22Rv1 (cell line): ENCODE measurements at regions not wholly inside any gene's neighbourhood (a gene's known extent, or its start where the extent isn't known, plus 50 kb on each side); places are given as distances from the start of the nearest gene placed in this dataset.

Experiments
- ZFX ChIP-seq: fragments of 450-650 bp; IDR thresholded peaks from 2 replicates; pipeline ENCODE4 v1.6.1; 2017; ENCODE audit warnings: antibody characterized with exemption, borderline replicate concordance
- TF ChIP-seq, protein P1 (sequence below): fragments of 450-650 bp; IDR thresholded peaks from 2 replicates; pipeline ENCODE4 v1.5.1; 2017; ENCODE audit warnings: mild to moderate bottlenecking

DNA sequence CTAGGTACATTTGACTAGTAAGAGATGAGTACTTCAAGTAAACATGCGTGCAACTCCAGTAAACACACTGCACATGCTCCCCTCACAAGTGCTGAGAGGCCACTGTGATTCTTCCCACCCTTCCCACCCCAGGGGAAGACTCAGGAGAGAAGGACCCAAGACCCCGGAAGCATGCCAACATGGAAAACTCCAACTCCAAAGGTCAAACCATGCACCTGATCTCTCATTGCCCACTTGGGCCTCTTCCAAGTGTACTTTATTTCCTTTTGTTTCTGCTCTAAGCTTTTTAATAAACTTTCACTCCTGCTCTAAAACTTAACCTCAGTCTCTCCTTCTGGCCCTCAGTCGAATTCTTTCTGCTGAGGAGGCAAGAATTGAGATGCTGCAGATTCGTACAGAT is 78.5 kb downstream of the CD83 start:
- TF ChIP-seq, protein P1, sequence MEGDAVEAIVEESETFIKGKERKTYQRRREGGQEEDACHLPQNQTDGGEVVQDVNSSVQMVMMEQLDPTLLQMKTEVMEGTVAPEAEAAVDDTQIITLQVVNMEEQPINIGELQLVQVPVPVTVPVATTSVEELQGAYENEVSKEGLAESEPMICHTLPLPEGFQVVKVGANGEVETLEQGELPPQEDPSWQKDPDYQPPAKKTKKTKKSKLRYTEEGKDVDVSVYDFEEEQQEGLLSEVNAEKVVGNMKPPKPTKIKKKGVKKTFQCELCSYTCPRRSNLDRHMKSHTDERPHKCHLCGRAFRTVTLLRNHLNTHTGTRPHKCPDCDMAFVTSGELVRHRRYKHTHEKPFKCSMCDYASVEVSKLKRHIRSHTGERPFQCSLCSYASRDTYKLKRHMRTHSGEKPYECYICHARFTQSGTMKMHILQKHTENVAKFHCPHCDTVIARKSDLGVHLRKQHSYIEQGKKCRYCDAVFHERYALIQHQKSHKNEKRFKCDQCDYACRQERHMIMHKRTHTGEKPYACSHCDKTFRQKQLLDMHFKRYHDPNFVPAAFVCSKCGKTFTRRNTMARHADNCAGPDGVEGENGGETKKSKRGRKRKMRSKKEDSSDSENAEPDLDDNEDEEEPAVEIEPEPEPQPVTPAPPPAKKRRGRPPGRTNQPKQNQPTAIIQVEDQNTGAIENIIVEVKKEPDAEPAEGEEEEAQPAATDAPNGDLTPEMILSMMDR, result no peak
- no peak for TF ChIP-seq ZFX
